Subcutaneous abdominal adipose tissue (tissue), 5 donors: ENCODE measurements at regions not wholly inside any gene's neighbourhood (a gene's known extent, or its start where the extent isn't known, plus 50 kb on each side); places are given as distances from the start of the nearest gene placed in this dataset.

ENCODE experiments used
- H3K27ac ChIP-seq: one replicate; pipeline ENCODE4 v1.7.0; 2013; ENCODE audit warnings: low read depth, mild to moderate bottlenecking, inconsistent platforms, low read length, moderate library complexity
- H3K27me3 ChIP-seq, 5 donors: one replicate each; pipeline ENCODE4 v1.7.0; 2013; ENCODE audit warnings: low read length in 5 of 5, inconsistent platforms in 1 of 5; ENCODE audit not compliant: control insufficient read depth in 5 of 5, insufficient read depth in 4 of 5
- H3K36me3 ChIP-seq, 5 donors: one replicate each; pipeline ENCODE4 v1.7.0; 2013; ENCODE audit warnings: low read length in 5 of 5; ENCODE audit not compliant: control insufficient read depth in 5 of 5, insufficient read depth in 5 of 5
- H3K4me1 ChIP-seq, 5 donors: one replicate each; pipeline ENCODE4 v1.7.0; 2013; ENCODE audit warnings: low read length in 5 of 5, mild to moderate bottlenecking in 3 of 5, moderate library complexity in 1 of 5; ENCODE audit not compliant: control insufficient read depth in 5 of 5, insufficient read depth in 5 of 5
- H3K4me3 ChIP-seq, 5 donors: one replicate each; pipeline ENCODE4 v1.7.0; 2013; ENCODE audit warnings: low read length in 5 of 5, low read depth in 1 of 5
- H3K9ac ChIP-seq, 5 donors: one replicate each; pipeline ENCODE4 v1.7.0; 2013; ENCODE audit warnings: low read length in 5 of 5, mild to moderate bottlenecking in 4 of 5, moderate library complexity in 3 of 5
- H3K9me3 ChIP-seq, 5 donors: one replicate each; pipeline ENCODE4 v1.7.0; 2013; ENCODE audit warnings: low read length in 5 of 5; ENCODE audit not compliant: control insufficient read depth in 5 of 5
- donor health status: healthy.
- donor health status: healthy.
- donor health status: healthy.
- donor health status: healthy.
- donor health status: healthy.

GRCh38 chr4:53693909-53694308 lies 102.6 kb upstream of the LNX1 start:
- Histone ChIP-seq H3K9me3 (no peaks in the 10 kb centered on the region), H3K9ac (no peak overlapping the region), H3K4me3 (no peak overlapping the region), H3K36me3 (no peaks in the 10 kb centered on the region), H3K27ac (no peak overlapping the region), H3K27me3 (no peaks in the 10 kb centered on the region), H3K4me1 (no peaks in the 10 kb centered on the region)

- Histone ChIP-seq H3K27me3 (no peaks in the 10 kb centered on the region), H3K4me3 (no peak overlapping the region), H3K9ac (no peak overlapping the region), H3K9me3 (no peaks in the 10 kb centered on the region), H3K27ac (no peak overlapping the region), H3K4me1 (no peaks in the 10 kb centered on the region), H3K36me3 (no peaks in the 10 kb centered on the region)
Measured at GRCh38 chr4:53693408-53693807, 102.1 kb upstream of the LNX1 start.

DNA sequence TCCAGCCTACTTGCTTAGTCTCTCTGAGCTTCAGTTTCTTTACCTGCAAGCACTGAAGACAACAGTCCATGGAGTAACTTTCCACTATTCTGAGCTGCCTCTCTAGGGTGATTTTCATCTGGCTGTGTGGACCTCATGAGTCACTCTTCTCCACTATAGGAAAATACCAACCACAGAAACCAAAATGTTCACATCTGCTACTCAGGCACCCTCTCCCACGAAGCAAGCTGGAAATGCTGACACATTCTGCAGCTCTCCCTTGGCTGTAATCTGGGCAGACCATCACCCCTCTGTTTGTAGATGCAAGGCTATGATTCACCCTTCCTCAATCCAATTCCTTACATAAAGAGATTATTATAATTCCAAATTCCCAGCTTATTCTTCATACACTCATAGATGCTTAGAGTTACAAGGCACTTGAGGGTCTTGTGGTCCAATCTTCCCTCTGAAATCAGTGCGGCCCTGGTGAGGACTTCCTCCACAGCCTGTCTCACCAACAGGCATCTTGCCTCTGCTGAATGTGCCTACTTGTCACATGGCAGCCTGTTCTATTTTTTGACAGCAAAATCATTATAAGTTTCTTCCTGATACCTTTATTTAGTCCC lies 97.0 kb upstream of the LNX1 start:
- Histone ChIP-seq H3K4me3 (no peak overlapping the region), H3K27ac (no peak overlapping the region), H3K27me3 (no peaks in the 10 kb centered on the region), H3K9ac (no peak overlapping the region), H3K36me3 (no peaks in the 10 kb centered on the region), H3K4me1 (no peaks in the 10 kb centered on the region), H3K9me3 (no peaks in the 10 kb centered on the region)

- no peak overlapping the region for H3K4me3 ChIP-seq
- no peaks in the 10 kb centered on the region for H3K9me3 ChIP-seq
- no peaks in the 10 kb centered on the region for H3K4me1 ChIP-seq
- H3K27ac ChIP-seq = no peak overlapping the region
- no peak overlapping the region for H3K9ac ChIP-seq
- H3K27me3 ChIP-seq = no peaks in the 10 kb centered on the region
- no peaks in the 10 kb centered on the region for H3K36me3 ChIP-seq
Measured at GRCh38 chr4:53686521-53686920, 95.2 kb upstream of the LNX1 start.

- Histone ChIP-seq H3K4me1 (no peaks in the 10 kb centered on the region), H3K27ac (no peak overlapping the region), H3K36me3 (no peaks in the 10 kb centered on the region), H3K27me3 (no peaks in the 10 kb centered on the region), H3K9ac (no peak overlapping the region), H3K4me3 (no peak overlapping the region), H3K9me3 (peaks cover 0 to 3% (median 3%) of the 10 kb centered on the region in 5 donors)
Measured at GRCh38 chr4:53684136-53685130, 93.1 kb upstream of the LNX1 start.

DNA sequence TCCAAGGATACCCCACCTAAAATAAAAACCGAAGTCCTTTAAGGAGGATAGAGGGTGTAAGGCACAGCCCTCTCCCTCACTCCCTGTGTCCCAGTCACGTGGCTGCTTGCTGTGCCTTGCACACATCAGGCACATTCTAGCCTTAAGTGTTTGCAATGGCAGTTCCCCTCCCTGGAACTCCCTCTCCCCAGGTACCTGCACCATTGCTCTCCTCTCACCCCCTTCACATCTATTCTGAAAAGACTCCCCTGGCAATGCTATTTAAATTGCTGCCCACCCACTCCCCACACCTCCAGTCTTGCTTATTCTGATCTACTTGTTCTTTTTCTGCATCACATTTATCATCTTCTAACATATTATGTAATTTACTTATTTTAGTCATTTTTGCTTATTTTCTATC lies 91.6 kb upstream of the LNX1 start:
- H3K27ac ChIP-seq = no peak overlapping the region
- no peaks in the 10 kb centered on the region for H3K27me3 ChIP-seq
- H3K36me3 ChIP-seq = no peaks in the 10 kb centered on the region
- H3K4me3 ChIP-seq = no peak overlapping the region
- no peak overlapping the region for H3K9ac ChIP-seq
- no peaks in the 10 kb centered on the region for H3K4me1 ChIP-seq
- peaks cover 0 to 3% (median 3%) of the 10 kb centered on the region in 5 donors for H3K9me3 ChIP-seq

- H3K9ac ChIP-seq = no peak overlapping the region
- H3K36me3 ChIP-seq = no peaks in the 10 kb centered on the region
- H3K27me3 ChIP-seq = no peaks in the 10 kb centered on the region
- no peak overlapping the region for H3K4me3 ChIP-seq
- H3K4me1 ChIP-seq = no peaks in the 10 kb centered on the region
- H3K27ac ChIP-seq = no peak overlapping the region
- H3K9me3 ChIP-seq = peaks cover 0 to 3% (median 3%) of the 10 kb centered on the region in 5 donors
Measured at GRCh38 chr4:53682196-53682595, 90.9 kb upstream of the LNX1 start.

GRCh38 chr4:53680598-53680997 lies 89.3 kb upstream of the LNX1 start:
- Histone ChIP-seq H3K27me3 (no peaks in the 10 kb centered on the region), H3K27ac (no peak overlapping the region), H3K9ac (no peak overlapping the region), H3K4me3 (no peak overlapping the region), H3K36me3 (no peaks in the 10 kb centered on the region), H3K9me3 (peaks cover 0 to 3% (median 3%) of the 10 kb centered on the region in 5 donors), H3K4me1 (peaks cover 0 to 9% (median 5%) of the 10 kb centered on the region in 5 donors)

GRCh38 chr4:53680168-53680567 lies 88.9 kb upstream of the LNX1 start:
- H3K27ac ChIP-seq = no peak overlapping the region

DNA sequence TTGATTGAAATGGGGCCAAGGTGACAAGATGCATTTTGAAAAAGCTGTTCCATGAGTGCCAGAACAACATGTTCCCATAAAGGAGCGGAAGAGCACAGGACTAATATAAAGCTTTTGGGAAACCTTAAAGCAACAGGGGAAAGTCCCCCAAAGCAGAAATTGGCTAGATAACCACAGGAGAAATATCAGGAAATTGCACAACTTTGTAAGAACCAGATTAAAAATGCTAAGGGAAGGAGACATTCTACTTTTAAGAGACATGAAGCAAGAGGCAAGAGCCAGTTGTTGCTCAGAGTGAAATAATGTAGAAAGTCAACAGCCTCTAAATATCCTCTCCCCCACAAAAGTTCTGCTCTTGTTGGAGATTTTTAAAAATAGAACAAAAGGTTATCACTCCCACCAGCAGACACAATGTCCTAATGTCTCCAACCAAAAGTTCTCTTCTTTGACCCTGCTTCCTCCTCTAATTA lies 85.2 kb upstream of the LNX1 start:
- peaks cover 0 to 3% (median 3%) of the 10 kb centered on the region in 5 donors for H3K9me3 ChIP-seq
- H3K27ac ChIP-seq = no peak overlapping the region
- H3K27me3 ChIP-seq = no peaks in the 10 kb centered on the region
- H3K4me3 ChIP-seq = no peak overlapping the region
- H3K36me3 ChIP-seq = no peaks in the 10 kb centered on the region
- no peak overlapping the region for H3K9ac ChIP-seq
- H3K4me1 ChIP-seq = peaks cover 0 to 9% (median 5%) of the 10 kb centered on the region in 5 donors

More at GRCh38 chr4:53680168-53680567, 88.9 kb upstream of the LNX1 start:
- Histone ChIP-seq H3K4me1 (peaks cover 0 to 9% (median 5%) of the 10 kb centered on the region in 5 donors), H3K9ac (no peak overlapping the region), H3K36me3 (no peaks in the 10 kb centered on the region), H3K4me3 (no peak overlapping the region), H3K9me3 (peaks cover 0 to 3% (median 3%) of the 10 kb centered on the region in 5 donors), H3K27me3 (no peaks in the 10 kb centered on the region)
